ENCODE measurements at regions not wholly inside any gene's neighbourhood (a gene's known extent, or its start where the extent isn't known, plus 50 kb on each side); places are given as distances from the start of the nearest gene placed in this dataset.

- intact Hi-C loops (cut with micrococcal nuclease; ENCODE audit: unreplicated experiment), result no loop called here
- TF ChIP-seq, protein P1, sequence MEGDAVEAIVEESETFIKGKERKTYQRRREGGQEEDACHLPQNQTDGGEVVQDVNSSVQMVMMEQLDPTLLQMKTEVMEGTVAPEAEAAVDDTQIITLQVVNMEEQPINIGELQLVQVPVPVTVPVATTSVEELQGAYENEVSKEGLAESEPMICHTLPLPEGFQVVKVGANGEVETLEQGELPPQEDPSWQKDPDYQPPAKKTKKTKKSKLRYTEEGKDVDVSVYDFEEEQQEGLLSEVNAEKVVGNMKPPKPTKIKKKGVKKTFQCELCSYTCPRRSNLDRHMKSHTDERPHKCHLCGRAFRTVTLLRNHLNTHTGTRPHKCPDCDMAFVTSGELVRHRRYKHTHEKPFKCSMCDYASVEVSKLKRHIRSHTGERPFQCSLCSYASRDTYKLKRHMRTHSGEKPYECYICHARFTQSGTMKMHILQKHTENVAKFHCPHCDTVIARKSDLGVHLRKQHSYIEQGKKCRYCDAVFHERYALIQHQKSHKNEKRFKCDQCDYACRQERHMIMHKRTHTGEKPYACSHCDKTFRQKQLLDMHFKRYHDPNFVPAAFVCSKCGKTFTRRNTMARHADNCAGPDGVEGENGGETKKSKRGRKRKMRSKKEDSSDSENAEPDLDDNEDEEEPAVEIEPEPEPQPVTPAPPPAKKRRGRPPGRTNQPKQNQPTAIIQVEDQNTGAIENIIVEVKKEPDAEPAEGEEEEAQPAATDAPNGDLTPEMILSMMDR (IDR thresholded peaks at IDR 0.05; ENCODE audit: unreplicated experiment), result no peak
- Mint-ChIP-seq H3K36me3 (ENCODE audit: insufficient read depth, unreplicated experiment) (no peaks in the 10 kb centered on the region), H3K9me3 (ENCODE audit: low read depth, unreplicated experiment) (no peaks in the 10 kb centered on the region), H3K4me3 (ENCODE audit: low read depth, unreplicated experiment) (no peak overlapping the region), H3K27me3 (ENCODE audit: unreplicated experiment) (no peaks in the 10 kb centered on the region), H3K4me1 (ENCODE audit: low read depth, unreplicated experiment) (no peaks in the 10 kb centered on the region), H3K27ac (ENCODE audit: unreplicated experiment) (no peak overlapping the region)
- CTCF ChIA-PET, result no interaction called here
- DNase-seq, result no peak
- BruUV-seq (replicated peaks), result no TSS peak
Observed at GRCh38 chr21:28532446-28532845, 460.2 kb downstream of the LTN1 start.

DNA sequence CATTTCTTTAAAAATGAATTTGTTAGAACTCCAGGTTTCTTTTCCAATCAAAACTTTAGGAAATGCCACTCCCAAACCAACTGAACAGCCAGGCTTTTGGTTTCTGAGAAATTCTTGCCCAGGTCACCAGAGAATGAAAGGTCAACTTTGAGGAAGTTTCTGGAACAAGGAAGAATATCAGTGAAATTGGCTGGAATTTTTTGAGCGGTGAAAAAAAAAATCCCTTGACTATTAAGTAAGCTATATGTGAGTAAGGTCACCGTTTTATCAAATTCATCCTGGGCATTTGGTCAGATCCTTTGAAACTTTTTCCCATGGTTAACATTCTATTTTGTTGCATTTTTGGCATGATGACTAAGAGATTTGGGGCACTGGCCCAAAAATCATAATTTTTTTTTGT is 469.3 kb downstream of the LTN1 start:
- Mint-ChIP-seq H3K27ac (ENCODE audit: unreplicated experiment) (no peak overlapping the region), H3K27me3 (ENCODE audit: unreplicated experiment) (no peaks in the 10 kb centered on the region), H3K36me3 (ENCODE audit: insufficient read depth, unreplicated experiment) (no peaks in the 10 kb centered on the region), H3K4me3 (ENCODE audit: low read depth, unreplicated experiment) (no peak overlapping the region), H3K4me1 (ENCODE audit: low read depth, unreplicated experiment) (no peaks in the 10 kb centered on the region), H3K9me3 (ENCODE audit: low read depth, unreplicated experiment) (no peaks in the 10 kb centered on the region)
- intact Hi-C loops (cut with micrococcal nuclease; ENCODE audit: unreplicated experiment), result loop anchor here (5.0 kb wide), 1 partner anchor 186 kb away; no protein-coding TSS in a partner anchor
- TF ChIP-seq, protein P1 (IDR thresholded peaks at IDR 0.05; ENCODE audit: unreplicated experiment), result no peak
- no peak for DNase-seq
- BruUV-seq (replicated peaks), result no TSS peak
- CTCF ChIA-PET, result interaction anchor here (0.7 kb wide), 1 partner anchor 267 kb away, joined by 4 read pairs; no protein-coding TSS in a partner anchor

DNA sequence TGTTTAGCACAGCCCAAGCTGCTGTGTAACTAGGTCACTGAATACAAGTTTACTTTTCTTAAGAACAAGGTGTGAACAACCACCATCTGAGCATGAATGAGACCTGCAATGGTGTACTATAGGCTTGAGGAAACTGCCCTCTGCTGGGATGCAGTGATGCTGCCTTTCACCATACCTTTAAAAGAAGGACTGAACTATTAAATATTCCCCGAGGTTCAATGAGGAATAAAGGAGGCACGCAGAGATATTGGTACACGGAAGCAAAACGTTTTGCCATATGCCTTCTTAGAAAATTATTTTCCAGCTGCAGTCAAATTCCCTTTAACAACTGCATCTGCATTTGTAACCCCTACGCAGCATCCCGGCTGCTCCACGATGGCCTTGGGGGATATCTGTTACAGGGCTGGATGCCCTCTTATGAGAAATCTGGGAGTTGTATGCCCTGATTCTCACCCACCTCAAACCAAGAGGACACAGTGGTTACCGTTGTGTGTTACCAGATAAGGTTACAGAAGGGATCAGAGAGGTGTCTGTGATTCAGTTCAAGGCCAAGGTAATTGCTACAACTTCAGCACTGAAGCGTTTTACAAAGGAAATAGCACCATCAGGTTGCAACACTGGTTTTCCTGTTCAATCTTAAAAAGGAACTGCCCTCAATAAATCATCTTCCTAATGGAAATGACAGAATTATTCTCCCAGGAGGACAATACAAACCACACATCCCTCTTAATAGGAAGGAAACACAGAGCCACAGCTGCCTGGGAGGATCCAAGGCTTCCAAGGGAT is 470.5 kb downstream of the LTN1 start:
- H3K4me3 Mint-ChIP-seq (ENCODE audit: low read depth, unreplicated experiment), result no peak overlapping the region
- no TSS peak for BruUV-seq (replicated peaks)
- H3K9me3 Mint-ChIP-seq (ENCODE audit: low read depth, unreplicated experiment), result no peaks in the 10 kb centered on the region
- no peaks in the 10 kb centered on the region for H3K4me1 Mint-ChIP-seq (ENCODE audit: low read depth, unreplicated experiment)
- H3K27ac Mint-ChIP-seq (ENCODE audit: unreplicated experiment), result no peak overlapping the region
- TF ChIP-seq, protein P1 (IDR thresholded peaks at IDR 0.05; ENCODE audit: unreplicated experiment), result peak; percentile 16
- peak; percentile 17 for DNase-seq
- no peaks in the 10 kb centered on the region for H3K27me3 Mint-ChIP-seq (ENCODE audit: unreplicated experiment)
- no peaks in the 10 kb centered on the region for H3K36me3 Mint-ChIP-seq (ENCODE audit: insufficient read depth, unreplicated experiment)
- intact Hi-C loops (cut with micrococcal nuclease; ENCODE audit: unreplicated experiment), result loop anchor here (5.0 kb wide), 1 partner anchor 185 kb away; no protein-coding TSS in a partner anchor
- CTCF ChIA-PET, result no interaction called here

DNA sequence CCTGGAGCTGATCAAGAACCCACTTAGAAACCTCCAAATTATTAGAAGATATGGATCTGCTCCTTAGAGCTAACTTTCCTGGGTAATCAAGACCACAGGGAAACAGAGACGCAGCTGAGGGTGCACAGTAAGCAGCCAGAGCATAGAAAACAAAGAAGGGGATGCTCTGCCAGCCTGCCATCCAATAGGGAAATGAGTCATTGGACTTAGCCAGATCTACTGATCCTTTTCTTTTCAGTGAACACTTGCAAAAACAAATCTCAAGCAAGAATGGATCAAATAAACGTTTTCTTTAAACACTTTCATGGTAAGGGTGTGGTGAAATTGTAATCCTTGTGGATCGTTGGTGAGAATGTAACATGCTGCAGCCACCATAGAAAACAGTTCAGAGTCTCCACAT is 474.0 kb downstream of the LTN1 start:
- CTCF ChIA-PET, result no interaction called here
- intact Hi-C loops (cut with micrococcal nuclease; ENCODE audit: unreplicated experiment), result no loop called here
- Mint-ChIP-seq H3K4me1 (ENCODE audit: low read depth, unreplicated experiment) (no peaks in the 10 kb centered on the region), H3K4me3 (ENCODE audit: low read depth, unreplicated experiment) (no peak overlapping the region), H3K27ac (ENCODE audit: unreplicated experiment) (no peak overlapping the region), H3K36me3 (ENCODE audit: insufficient read depth, unreplicated experiment) (no peaks in the 10 kb centered on the region), H3K27me3 (ENCODE audit: unreplicated experiment) (no peaks in the 10 kb centered on the region), H3K9me3 (ENCODE audit: low read depth, unreplicated experiment) (no peaks in the 10 kb centered on the region)
- BruUV-seq (replicated peaks), result no TSS peak
- TF ChIP-seq, protein P1 (IDR thresholded peaks at IDR 0.05; ENCODE audit: unreplicated experiment), result no peak
- DNase-seq, result no peak
